HG02943 (cell line): ENCODE measurements at regions not wholly inside any gene's neighbourhood (a gene's known extent, or its start where the extent isn't known, plus 50 kb on each side); places are given as distances from the start of the nearest gene placed in this dataset.

Source experiments
- ATAC-seq: cut with Tn5 transposase; IDR thresholded peaks from one replicate; pipeline ENCODE4 v1.9.1; 2021; ENCODE audit warnings: mild to moderate bottlenecking, low read depth, moderate library complexity; ENCODE audit not compliant: unreplicated experiment

GRCh38 chr2:731711-732110 lies 54.5 kb upstream of the TMEM18 start:
- no peak for ATAC-seq

- ATAC-seq, result no peak
Measured at GRCh38 chr2:729376-729861, 52.2 kb upstream of the TMEM18 start.

- no peak for ATAC-seq
Measured at GRCh38 chr2:728165-728564, 51.0 kb upstream of the TMEM18 start.

- ATAC-seq, result peak; percentile 87
Measured at GRCh38 chr2:727071-727470, 49.9 kb upstream of the TMEM18 start.
